Fibroblast of mammary gland (primary cell): ENCODE measurements at regions not wholly inside any gene's neighbourhood (a gene's known extent, or its start where the extent isn't known, plus 50 kb on each side); places are given as distances from the start of the nearest gene placed in this dataset.

Experiments
- DNase-seq: peaks from one replicate; pipeline ENCODE4 v3.0.0-alpha.2; 2010; ENCODE audit warnings: low read depth
- H3K4me3 ChIP-seq: 2 replicates; pipeline ENCODE4 v1.5.1; 2011; ENCODE audit warnings: low read depth, mild to moderate bottlenecking, low read length, moderate library complexity; ENCODE audit not compliant: control insufficient read depth
- CTCF ChIP-seq: conservative IDR thresholded peaks from 2 replicates; pipeline ENCODE4 v1.5.1; 2011; ENCODE audit warnings: low read depth, low read length, inconsistent platforms; ENCODE audit not compliant: control insufficient read depth, insufficient read depth

- peak; percentile 85 for DNase-seq
- H3K4me3 ChIP-seq: no peak overlapping the region
- no peak for TF ChIP-seq CTCF
These were observed 50.2 kb upstream of the AKR1E2 start for GRCh38 chr10:4775808-4776207.

GRCh38 chr10:4772202-4772570 lies 53.8 kb upstream of the AKR1E2 start:
- DNase-seq: no peak
- no peak for TF ChIP-seq CTCF
- no peak overlapping the region for H3K4me3 ChIP-seq

- TF ChIP-seq CTCF: no peak
- DNase-seq: peak; percentile 90
- no peak overlapping the region for H3K4me3 ChIP-seq
These were observed 54.3 kb upstream of the AKR1E2 start for GRCh38 chr10:4771554-4772201.

- DNase-seq: peak; percentile 98
- H3K4me3 ChIP-seq: no peak overlapping the region
- TF ChIP-seq CTCF: peak; percentile 27
These were observed 55.0 kb upstream of the AKR1E2 start for GRCh38 chr10:4770801-4771553.

GRCh38 chr10:4768416-4768815 lies 57.6 kb upstream of the AKR1E2 start:
- H3K4me3 ChIP-seq: no peak overlapping the region
- no peak for TF ChIP-seq CTCF
- no peak for DNase-seq

- peak; percentile 78 for TF ChIP-seq CTCF
- peak; percentile 83 for DNase-seq
- H3K4me3 ChIP-seq: no peak overlapping the region
These were observed 58.8 kb upstream of the AKR1E2 start for GRCh38 chr10:4767033-4767814.
